ENCODE measurements at regions not wholly inside any gene's neighbourhood (a gene's known extent, or its start where the extent isn't known, plus 50 kb on each side); places are given as distances from the start of the nearest gene placed in this dataset.

DNA sequence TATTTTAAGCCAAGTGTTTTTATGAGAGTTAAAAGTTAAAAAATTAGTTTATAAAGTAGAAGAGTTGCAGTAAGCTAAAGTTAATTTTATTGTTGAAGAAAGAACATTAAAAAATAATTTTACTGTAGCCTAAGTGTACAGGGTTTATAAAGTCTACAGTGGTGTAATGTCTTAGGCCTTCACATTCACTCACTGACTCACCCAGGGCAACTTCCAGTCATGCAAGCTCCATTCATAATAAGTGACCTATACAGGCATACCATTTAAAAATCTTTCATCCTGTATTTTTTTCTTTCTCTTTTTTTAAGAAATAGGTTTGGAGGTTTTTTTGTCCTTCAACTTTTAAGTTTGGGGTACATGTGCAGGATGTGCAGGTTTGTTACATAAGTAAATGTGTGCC is 87.9 kb upstream of the NR3C2 start:
- Histone ChIP-seq H3K27me3 (ENCODE audit: low read depth, low read length) (no peaks in the 10 kb centered on the region), H3K27ac (ENCODE audit: low read length) (no peak overlapping the region), H3K36me3 (ENCODE audit: control insufficient read depth in 1 of 2, insufficient read depth in 2 of 2, low read length in 2 of 2) (no peaks in the 10 kb centered on the region), H3K4me3 (ENCODE audit: low read depth in 1 of 2, low read length in 2 of 2) (no peak overlapping the region), H3K9me3 (ENCODE audit: control insufficient read depth in 1 of 2, low read length in 2 of 2) (peaks cover 0 to 27% of the 10 kb centered on the region in 2 donors), H3K4me1 (ENCODE audit: control insufficient read depth in 1 of 2, insufficient read depth in 2 of 2, low read length in 2 of 2) (no peaks in the 10 kb centered on the region)

DNA sequence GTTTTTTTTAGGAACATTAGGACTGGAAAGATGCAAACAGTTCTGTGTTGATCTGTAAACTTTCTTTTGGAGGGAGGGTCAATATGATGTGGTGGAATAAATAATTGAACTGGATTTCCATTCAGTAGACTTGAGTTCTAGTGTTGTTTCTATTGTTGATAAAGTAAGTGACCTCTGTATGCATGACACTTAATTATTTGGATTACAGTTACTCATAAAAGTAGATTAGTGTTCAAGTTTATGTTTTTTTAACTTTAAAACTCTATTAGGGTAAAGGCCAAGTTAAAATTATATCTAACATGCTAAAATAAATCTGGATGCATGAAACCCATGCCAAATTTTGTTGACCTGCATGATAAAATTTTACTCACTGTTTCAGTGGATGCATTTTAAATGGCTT is 85.4 kb upstream of the NR3C2 start:
- H3K4me3 ChIP-seq (ENCODE audit: low read depth in 1 of 2, low read length in 2 of 2): no peak overlapping the region
- H3K27ac ChIP-seq (ENCODE audit: low read length): no peak overlapping the region
- no peaks in the 10 kb centered on the region for H3K36me3 ChIP-seq (ENCODE audit: control insufficient read depth in 1 of 2, insufficient read depth in 2 of 2, low read length in 2 of 2)
- peaks cover 0 to 8% of the 10 kb centered on the region in 2 donors for H3K9me3 ChIP-seq (ENCODE audit: control insufficient read depth in 1 of 2, low read length in 2 of 2)
- H3K27me3 ChIP-seq (ENCODE audit: low read depth, low read length): no peaks in the 10 kb centered on the region
- no peaks in the 10 kb centered on the region for H3K4me1 ChIP-seq (ENCODE audit: control insufficient read depth in 1 of 2, insufficient read depth in 2 of 2, low read length in 2 of 2)

DNA sequence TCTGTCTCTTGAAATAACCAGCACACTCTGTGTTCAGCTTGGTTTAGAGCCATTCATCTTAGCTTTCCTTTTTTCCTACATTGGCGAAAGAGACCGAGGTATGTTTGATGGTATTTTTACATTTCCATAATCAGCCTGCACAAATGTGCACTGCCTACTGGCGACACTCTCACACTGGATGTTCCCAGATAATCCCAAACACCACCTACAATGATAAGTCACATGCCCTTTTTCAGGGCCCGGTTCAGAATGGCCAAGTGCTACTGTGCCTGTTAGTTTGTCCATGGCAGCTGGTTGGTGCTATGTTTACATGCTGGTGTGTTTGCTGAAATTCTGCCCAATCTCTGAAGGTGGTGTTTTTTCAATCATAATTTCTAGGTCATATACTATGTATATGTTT is 80.8 kb upstream of the NR3C2 start:
- Histone ChIP-seq H3K27ac (ENCODE audit: low read length) (no peak overlapping the region), H3K4me1 (ENCODE audit: control insufficient read depth in 1 of 2, insufficient read depth in 2 of 2, low read length in 2 of 2) (no peaks in the 10 kb centered on the region), H3K4me3 (ENCODE audit: low read depth in 1 of 2, low read length in 2 of 2) (no peak overlapping the region), H3K9me3 (ENCODE audit: control insufficient read depth in 1 of 2, low read length in 2 of 2) (no peaks in the 10 kb centered on the region), H3K27me3 (ENCODE audit: low read depth, low read length) (no peaks in the 10 kb centered on the region), H3K36me3 (ENCODE audit: control insufficient read depth in 1 of 2, insufficient read depth in 2 of 2, low read length in 2 of 2) (no peaks in the 10 kb centered on the region)

DNA sequence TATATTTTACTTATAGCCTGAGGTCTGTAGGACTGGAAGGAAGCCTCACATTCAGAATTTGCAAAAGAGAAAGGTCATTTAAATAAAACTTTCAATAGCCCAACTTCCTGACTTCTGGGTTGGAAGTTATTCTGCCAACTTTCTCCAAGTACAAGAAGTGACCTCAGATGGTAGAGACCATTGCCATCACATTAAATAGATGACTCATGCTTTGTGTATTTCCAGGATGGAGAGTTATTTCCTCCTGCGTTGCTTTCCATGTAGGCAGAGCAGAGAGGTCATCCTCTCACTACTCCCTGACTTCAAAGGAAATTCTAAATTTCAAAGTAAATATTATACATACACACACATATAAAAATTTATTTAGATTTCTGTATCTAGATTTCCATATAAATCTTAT is 73.0 kb upstream of the NR3C2 start:
- Histone ChIP-seq H3K9me3 (ENCODE audit: control insufficient read depth in 1 of 2, low read length in 2 of 2) (no peaks in the 10 kb centered on the region), H3K27ac (ENCODE audit: low read length) (no peak overlapping the region), H3K27me3 (ENCODE audit: low read depth, low read length) (no peaks in the 10 kb centered on the region), H3K4me3 (ENCODE audit: low read depth in 1 of 2, low read length in 2 of 2) (no peak overlapping the region), H3K4me1 (ENCODE audit: control insufficient read depth in 1 of 2, insufficient read depth in 2 of 2, low read length in 2 of 2) (no peaks in the 10 kb centered on the region), H3K36me3 (ENCODE audit: control insufficient read depth in 1 of 2, insufficient read depth in 2 of 2, low read length in 2 of 2) (no peaks in the 10 kb centered on the region)

DNA sequence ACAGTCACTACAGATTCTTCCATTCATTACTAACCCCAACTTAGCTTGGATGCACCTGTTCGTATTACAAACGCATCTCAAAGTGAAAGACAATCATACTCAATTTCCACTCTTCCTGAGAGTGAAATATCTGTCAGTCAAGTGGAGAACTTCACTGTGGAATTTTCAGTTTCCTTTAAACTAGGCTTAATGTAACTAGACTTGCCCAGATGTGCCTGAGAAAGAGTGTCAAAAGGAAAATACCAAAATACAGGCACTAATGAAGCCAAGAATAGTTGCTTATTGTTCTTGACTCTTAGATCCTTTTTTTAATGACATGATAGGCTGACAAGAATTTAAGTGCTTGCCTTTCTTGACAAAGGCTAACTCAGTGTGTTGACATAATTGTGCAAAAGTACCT is 72.4 kb upstream of the NR3C2 start:
- Histone ChIP-seq H3K4me3 (ENCODE audit: low read depth in 1 of 2, low read length in 2 of 2) (no peak overlapping the region), H3K4me1 (ENCODE audit: control insufficient read depth in 1 of 2, insufficient read depth in 2 of 2, low read length in 2 of 2) (no peaks in the 10 kb centered on the region), H3K36me3 (ENCODE audit: control insufficient read depth in 1 of 2, insufficient read depth in 2 of 2, low read length in 2 of 2) (no peaks in the 10 kb centered on the region), H3K27ac (ENCODE audit: low read length) (no peak overlapping the region), H3K27me3 (ENCODE audit: low read depth, low read length) (no peaks in the 10 kb centered on the region), H3K9me3 (ENCODE audit: control insufficient read depth in 1 of 2, low read length in 2 of 2) (no peaks in the 10 kb centered on the region)

DNA sequence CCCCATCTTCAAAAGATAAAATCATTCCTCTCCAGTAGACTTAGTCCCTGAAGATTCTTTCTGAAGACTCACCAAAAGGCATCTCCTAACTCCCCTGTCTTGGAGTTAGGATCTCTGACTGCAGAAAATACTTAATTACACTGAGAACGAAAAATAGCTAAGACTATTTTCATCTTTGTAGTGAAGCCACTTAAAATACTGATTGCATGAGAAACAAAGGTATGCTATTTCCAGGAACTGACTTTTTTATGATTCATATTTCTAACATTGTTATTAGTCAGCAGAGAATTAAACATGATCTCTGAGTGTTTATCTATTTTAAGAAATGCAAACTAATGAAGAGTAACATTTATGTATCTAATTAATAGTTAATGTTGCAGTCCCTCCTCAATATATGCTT is 71.8 kb upstream of the NR3C2 start:
- Histone ChIP-seq H3K36me3 (ENCODE audit: control insufficient read depth in 1 of 2, insufficient read depth in 2 of 2, low read length in 2 of 2) (no peaks in the 10 kb centered on the region), H3K4me3 (ENCODE audit: low read depth in 1 of 2, low read length in 2 of 2) (no peak overlapping the region), H3K27ac (ENCODE audit: low read length) (no peak overlapping the region), H3K4me1 (ENCODE audit: control insufficient read depth in 1 of 2, insufficient read depth in 2 of 2, low read length in 2 of 2) (no peaks in the 10 kb centered on the region), H3K9me3 (ENCODE audit: control insufficient read depth in 1 of 2, low read length in 2 of 2) (no peaks in the 10 kb centered on the region), H3K27me3 (ENCODE audit: low read depth, low read length) (no peaks in the 10 kb centered on the region)

DNA sequence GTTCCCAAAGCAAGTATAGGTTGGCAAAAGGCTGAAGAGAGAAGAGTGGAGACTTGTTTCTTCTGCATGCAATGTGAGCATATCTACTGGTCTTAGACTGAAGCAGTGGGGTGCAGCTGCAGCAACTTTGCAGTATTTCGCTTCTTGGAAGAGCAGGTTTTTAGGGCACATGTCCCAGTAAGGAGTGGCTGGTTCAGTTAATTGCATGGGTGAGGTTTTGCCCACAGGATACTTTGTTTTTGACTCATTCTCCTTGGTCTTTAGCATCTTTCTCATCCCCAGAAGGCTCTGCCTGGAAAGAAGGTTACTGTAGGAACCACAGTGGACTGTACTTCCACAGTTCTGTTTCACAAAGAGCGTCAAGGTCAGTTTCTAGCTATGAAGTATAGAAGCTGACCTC is 68.0 kb upstream of the NR3C2 start:
- Histone ChIP-seq H3K4me1 (ENCODE audit: control insufficient read depth in 1 of 2, insufficient read depth in 2 of 2, low read length in 2 of 2) (no peaks in the 10 kb centered on the region), H3K9me3 (ENCODE audit: control insufficient read depth in 1 of 2, low read length in 2 of 2) (no peaks in the 10 kb centered on the region), H3K36me3 (ENCODE audit: control insufficient read depth in 1 of 2, insufficient read depth in 2 of 2, low read length in 2 of 2) (no peaks in the 10 kb centered on the region), H3K4me3 (ENCODE audit: low read depth in 1 of 2, low read length in 2 of 2) (no peak overlapping the region), H3K27ac (ENCODE audit: low read length) (no peak overlapping the region), H3K27me3 (ENCODE audit: low read depth, low read length) (no peaks in the 10 kb centered on the region)

DNA sequence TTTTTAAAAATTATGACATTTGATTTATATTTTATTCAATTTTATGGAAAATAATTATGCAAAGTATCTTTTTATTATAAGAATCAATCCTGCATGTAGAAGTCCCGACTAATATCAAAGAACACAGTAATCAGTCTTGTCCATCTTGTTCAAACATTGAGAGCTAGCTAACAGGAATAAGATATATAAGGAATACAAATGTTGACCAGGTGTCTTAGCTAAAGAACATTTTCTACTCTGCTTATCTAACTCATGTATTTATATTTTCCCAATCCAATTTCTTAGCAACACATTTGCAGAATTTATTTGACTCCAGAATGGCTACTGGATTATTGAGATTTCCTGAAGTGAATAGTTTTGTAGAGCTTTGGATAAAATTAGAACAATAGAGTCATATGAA is 61.5 kb upstream of the NR3C2 start:
- Histone ChIP-seq H3K36me3 (ENCODE audit: control insufficient read depth in 1 of 2, insufficient read depth in 2 of 2, low read length in 2 of 2) (no peaks in the 10 kb centered on the region), H3K27me3 (ENCODE audit: low read depth, low read length) (no peaks in the 10 kb centered on the region), H3K4me3 (ENCODE audit: low read depth in 1 of 2, low read length in 2 of 2) (no peak overlapping the region), H3K27ac (ENCODE audit: low read length) (no peak overlapping the region), H3K9me3 (ENCODE audit: control insufficient read depth in 1 of 2, low read length in 2 of 2) (no peaks in the 10 kb centered on the region), H3K4me1 (ENCODE audit: control insufficient read depth in 1 of 2, insufficient read depth in 2 of 2, low read length in 2 of 2) (no peaks in the 10 kb centered on the region)

DNA sequence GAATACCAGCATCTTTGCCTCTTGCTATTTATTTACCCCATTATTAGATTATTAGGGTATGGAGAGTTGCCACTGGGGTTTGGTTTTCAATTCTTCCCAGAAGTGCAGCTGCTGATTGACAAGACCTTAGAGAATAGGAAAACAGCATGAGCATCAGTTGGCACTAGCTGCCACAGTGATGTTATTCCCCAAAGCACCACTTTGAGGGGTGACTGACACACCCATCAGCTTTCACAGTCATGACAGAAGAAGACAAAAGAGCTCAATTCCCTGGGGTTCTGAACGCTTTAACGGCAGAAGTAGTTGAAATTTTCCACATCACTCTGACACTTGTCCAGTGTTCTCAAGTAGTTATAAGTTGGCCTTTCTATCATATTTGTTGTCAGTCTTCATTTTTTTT is 55.0 kb upstream of the NR3C2 start:
- Histone ChIP-seq H3K9me3 (ENCODE audit: control insufficient read depth in 1 of 2, low read length in 2 of 2) (no peaks in the 10 kb centered on the region), H3K27ac (ENCODE audit: low read length) (no peak overlapping the region), H3K4me1 (ENCODE audit: control insufficient read depth in 1 of 2, insufficient read depth in 2 of 2, low read length in 2 of 2) (no peaks in the 10 kb centered on the region), H3K4me3 (ENCODE audit: low read depth in 1 of 2, low read length in 2 of 2) (no peak overlapping the region), H3K36me3 (ENCODE audit: control insufficient read depth in 1 of 2, insufficient read depth in 2 of 2, low read length in 2 of 2) (no peaks in the 10 kb centered on the region), H3K27me3 (ENCODE audit: low read depth, low read length) (no peaks in the 10 kb centered on the region)

DNA sequence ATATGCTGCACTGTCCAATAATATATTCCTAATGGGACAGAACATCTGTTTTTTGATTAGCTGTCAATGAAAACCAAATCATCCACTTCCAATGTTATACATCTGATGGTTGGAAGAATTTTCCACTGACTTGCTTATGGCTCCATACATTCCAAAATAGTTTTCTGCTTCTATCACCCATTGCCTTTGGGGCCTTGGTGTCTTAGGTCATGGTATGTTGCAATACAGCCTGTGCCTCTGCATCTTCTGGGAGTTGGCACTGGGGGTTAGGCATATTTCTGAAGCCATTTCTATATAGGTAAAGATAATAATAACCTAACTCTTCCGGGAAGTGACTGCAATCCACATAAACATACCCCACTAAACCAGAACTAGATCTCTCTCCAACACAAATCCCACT is 53.2 kb upstream of the NR3C2 start:
- H3K9me3 ChIP-seq (ENCODE audit: control insufficient read depth in 1 of 2, low read length in 2 of 2): no peaks in the 10 kb centered on the region
- H3K36me3 ChIP-seq (ENCODE audit: control insufficient read depth in 1 of 2, insufficient read depth in 2 of 2, low read length in 2 of 2): no peaks in the 10 kb centered on the region
- H3K4me1 ChIP-seq (ENCODE audit: control insufficient read depth in 1 of 2, insufficient read depth in 2 of 2, low read length in 2 of 2): no peaks in the 10 kb centered on the region
- H3K27ac ChIP-seq (ENCODE audit: low read length): no peak overlapping the region
- H3K27me3 ChIP-seq (ENCODE audit: low read depth, low read length): no peaks in the 10 kb centered on the region
- no peak overlapping the region for H3K4me3 ChIP-seq (ENCODE audit: low read depth in 1 of 2, low read length in 2 of 2)

Data from muscle layer of duodenum (tissue), 2 donors.